ENCODE measurements at regions not wholly inside any gene's neighbourhood (a gene's known extent, or its start where the extent isn't known, plus 50 kb on each side); places are given as distances from the start of the nearest gene placed in this dataset.

DNA sequence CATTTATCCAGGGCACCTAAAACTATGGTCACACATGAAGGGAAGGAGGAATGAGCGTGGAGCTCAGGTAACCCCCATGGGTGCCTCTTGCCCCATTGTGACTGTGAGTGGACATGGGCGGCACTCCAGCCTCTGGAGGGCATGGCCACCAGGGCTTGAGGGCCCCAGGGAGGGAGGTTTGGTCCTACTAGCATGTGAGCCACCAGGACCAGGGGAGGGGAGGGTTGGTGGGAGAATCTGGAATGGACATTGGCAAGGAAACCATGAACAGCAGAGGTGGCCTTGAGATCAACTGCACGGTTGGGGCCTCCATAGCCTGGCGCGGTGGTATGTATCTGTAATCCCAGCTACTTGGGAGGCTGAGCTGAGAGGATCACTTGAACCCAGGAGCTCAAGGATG, 623.6 kb downstream of the AACS start:
- Histone ChIP-seq H3K4me3 (ENCODE audit: low read length) (no peak overlapping the region), H4K20me1 (ENCODE audit: low read length) (no peaks in the 10 kb centered on the region), H3K9me3 (ENCODE audit: low read length) (no peaks in the 10 kb centered on the region), H3K27me3 (ENCODE audit: low read length) (peaks cover 16% of the 10 kb centered on the region), H3K9ac (ENCODE audit: low read length) (no peak overlapping the region), H3F3A (ENCODE audit: low read length, unreplicated experiment) (no peaks in the 10 kb centered on the region), H2AFZ (ENCODE audit: low read length) (no peak overlapping the region), H3K4me2 (ENCODE audit: low read length) (no peak overlapping the region), H3K36me3 (ENCODE audit: low read depth, low read length) (no peaks in the 10 kb centered on the region), H3K79me2 (ENCODE audit: low read length) (no peaks in the 10 kb centered on the region), H3K27ac (ENCODE audit: low read length) (no peak overlapping the region), H3K4me1 (ENCODE audit: insufficient read depth, low read length) (no peaks in the 10 kb centered on the region), H3K9me2 (replicated peaks; ENCODE audit: low read length) (no peaks in the 10 kb centered on the region)
- no TSS peak for BruUV-seq (replicated peaks)
- ChIA-PET CTCF (no interaction called here), POLR2A (ENCODE audit: unreplicated experiment) (interaction anchor here (0.6 kb wide), 1 partner anchor 377 kb away, joined by 3 read pairs; no protein-coding TSS in a partner anchor)
- intact Hi-C loops (cut with micrococcal nuclease), result no loop called here
- ATAC-seq (no peak), DNase-seq (no peak)
- no peak for TF ChIP-seq EZH2 (IDR thresholded peaks at IDR 0.05; ENCODE audit: low read length, unreplicated experiment)
- no peak for TF ChIP-seq EZH2phosphoT487 (IDR thresholded peaks at IDR 0.05; ENCODE audit: borderline replicate concordance, low read length)
- TF ChIP-seq, protein P1, sequence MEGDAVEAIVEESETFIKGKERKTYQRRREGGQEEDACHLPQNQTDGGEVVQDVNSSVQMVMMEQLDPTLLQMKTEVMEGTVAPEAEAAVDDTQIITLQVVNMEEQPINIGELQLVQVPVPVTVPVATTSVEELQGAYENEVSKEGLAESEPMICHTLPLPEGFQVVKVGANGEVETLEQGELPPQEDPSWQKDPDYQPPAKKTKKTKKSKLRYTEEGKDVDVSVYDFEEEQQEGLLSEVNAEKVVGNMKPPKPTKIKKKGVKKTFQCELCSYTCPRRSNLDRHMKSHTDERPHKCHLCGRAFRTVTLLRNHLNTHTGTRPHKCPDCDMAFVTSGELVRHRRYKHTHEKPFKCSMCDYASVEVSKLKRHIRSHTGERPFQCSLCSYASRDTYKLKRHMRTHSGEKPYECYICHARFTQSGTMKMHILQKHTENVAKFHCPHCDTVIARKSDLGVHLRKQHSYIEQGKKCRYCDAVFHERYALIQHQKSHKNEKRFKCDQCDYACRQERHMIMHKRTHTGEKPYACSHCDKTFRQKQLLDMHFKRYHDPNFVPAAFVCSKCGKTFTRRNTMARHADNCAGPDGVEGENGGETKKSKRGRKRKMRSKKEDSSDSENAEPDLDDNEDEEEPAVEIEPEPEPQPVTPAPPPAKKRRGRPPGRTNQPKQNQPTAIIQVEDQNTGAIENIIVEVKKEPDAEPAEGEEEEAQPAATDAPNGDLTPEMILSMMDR (conservative IDR thresholded peaks at IDR 0.05; ENCODE audit: low read depth, low read length), result no peak

DNA sequence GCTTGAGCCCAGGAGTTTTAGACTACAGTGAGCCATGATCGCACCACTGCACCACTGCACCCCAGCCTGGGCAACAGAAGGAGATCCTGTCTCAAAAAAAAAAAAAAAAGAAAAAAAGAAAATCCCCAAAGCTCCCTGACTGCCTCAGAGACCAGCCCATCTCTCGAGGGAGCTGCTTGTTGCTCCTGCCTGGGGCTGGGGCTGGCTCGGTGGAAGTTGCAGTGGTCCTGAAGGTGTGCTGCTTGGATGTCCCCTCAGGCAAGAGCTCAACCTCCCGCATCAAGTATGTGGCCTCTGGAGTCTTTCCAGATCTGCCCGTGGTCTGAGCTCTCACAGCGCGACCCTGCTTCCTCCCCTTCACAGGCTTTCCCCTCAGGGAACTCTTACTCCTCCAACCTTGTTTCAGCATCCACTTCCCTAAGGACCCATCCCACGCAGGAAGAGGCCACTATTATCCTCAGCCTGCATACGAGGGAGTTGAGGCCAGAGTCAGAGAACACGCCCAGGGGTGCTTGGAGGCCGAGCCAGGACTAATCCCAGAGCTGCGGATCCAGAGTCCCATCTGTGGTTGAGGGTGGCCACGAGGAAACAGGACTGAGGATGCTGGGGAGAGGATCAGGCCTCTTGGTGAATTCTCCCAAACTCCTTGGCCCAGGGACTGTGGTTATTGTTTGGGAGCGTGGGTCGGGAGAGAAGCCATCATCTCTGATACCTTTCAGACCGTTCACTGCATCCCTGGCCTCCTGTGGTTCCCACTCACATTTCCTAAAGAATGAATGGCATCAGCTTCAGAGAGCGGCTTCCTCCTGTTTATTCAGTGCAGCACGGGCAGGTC, 624.6 kb downstream of the AACS start:
- CTCF ChIA-PET, result interaction anchor here (0.6 kb wide), 1 partner anchor 17 kb away, joined by 5 read pairs; no protein-coding TSS in a partner anchor
- no peaks in the 10 kb centered on the region for H3K9me3 ChIP-seq (ENCODE audit: low read length)
- no TSS peak for BruUV-seq (replicated peaks)

More for the DNA sequence above, 624.6 kb downstream of the AACS start:
- Histone ChIP-seq H3K4me3 (ENCODE audit: low read length) (no peak overlapping the region), H3K36me3 (ENCODE audit: low read depth, low read length) (no peaks in the 10 kb centered on the region), H3K27me3 (ENCODE audit: low read length) (peaks cover 16% of the 10 kb centered on the region), H3K4me2 (ENCODE audit: low read length) (no peak overlapping the region), H3K4me1 (ENCODE audit: insufficient read depth, low read length) (no peaks in the 10 kb centered on the region), H4K20me1 (ENCODE audit: low read length) (no peaks in the 10 kb centered on the region), H3F3A (ENCODE audit: low read length, unreplicated experiment) (no peaks in the 10 kb centered on the region), H3K9me2 (replicated peaks; ENCODE audit: low read length) (no peaks in the 10 kb centered on the region), H3K9ac (ENCODE audit: low read length) (no peak overlapping the region), H3K27ac (ENCODE audit: low read length) (no peak overlapping the region), H2AFZ (ENCODE audit: low read length) (no peak overlapping the region), H3K79me2 (ENCODE audit: low read length) (no peaks in the 10 kb centered on the region)
- ATAC-seq (no peak), DNase-seq (no peak)
- intact Hi-C loops (cut with micrococcal nuclease), result no loop called here
- TF ChIP-seq, protein P1 (conservative IDR thresholded peaks at IDR 0.05; ENCODE audit: low read depth, low read length), result no peak
- TF ChIP-seq EZH2 (IDR thresholded peaks at IDR 0.05; ENCODE audit: low read length, unreplicated experiment), result no peak
- TF ChIP-seq EZH2phosphoT487 (IDR thresholded peaks at IDR 0.05; ENCODE audit: borderline replicate concordance, low read length), result no peak
- POLR2A ChIA-PET (ENCODE audit: unreplicated experiment), result no interaction called here

Measured in PC-3 (cell line).